GM04504 (cell line): ENCODE measurements at regions not wholly inside any gene's neighbourhood (a gene's known extent, or its start where the extent isn't known, plus 50 kb on each side); places are given as distances from the start of the nearest gene placed in this dataset.
"Not testable (repeated sequence)": the region's sequence is repeated elsewhere in the genome, so short reads cannot be mapped to it uniquely, and the experiment has no call there.

Source experiments
- DNase-seq: peaks from one replicate; pipeline ENCODE4 v3.0.0-alpha.2; 2012; ENCODE audit warnings: low read depth

DNA sequence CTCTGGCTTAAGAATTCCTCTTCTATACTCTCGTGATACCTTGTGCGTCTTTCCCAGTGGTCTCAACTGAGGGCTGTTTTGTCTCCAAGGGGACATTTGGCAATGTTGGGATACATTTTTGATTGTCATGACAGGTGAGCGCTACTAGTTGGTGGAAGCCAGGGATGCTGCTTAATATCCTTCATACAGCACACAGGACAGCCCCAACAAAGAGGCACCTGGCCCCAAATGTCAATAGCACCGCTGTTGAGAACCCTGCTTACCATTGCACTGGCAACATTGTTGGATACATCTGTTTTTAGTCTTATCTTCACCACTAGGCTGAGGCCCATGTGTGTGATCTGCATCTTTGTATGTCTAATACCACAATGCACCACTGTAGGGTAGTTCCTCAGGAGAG, 114.1 kb downstream of the C9orf152 start:
- no peak for DNase-seq

GRCh38 chr9:110095161-110095595, 112.8 kb downstream of the C9orf152 start:
- no peak for DNase-seq

DNA sequence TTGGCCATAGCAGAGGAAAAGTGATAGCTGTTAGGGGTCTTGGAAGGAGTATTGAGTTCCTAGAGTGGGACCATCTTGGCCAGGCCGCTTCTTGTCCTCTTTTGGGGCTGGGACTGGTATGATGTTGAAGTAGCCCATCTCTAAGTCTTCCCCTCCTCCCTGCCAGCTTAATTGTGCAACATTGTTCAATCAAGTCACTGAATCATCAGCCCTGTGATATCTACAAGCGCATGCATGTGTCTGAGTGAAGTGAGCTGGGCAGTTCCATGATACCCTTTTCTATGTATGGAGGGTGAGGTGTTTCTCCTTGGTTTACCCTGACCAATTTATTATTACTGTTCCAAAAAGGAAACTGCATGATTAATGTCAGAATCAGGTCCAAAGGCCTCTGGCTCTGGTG, 112.2 kb downstream of the C9orf152 start:
- DNase-seq, result no peak

DNA sequence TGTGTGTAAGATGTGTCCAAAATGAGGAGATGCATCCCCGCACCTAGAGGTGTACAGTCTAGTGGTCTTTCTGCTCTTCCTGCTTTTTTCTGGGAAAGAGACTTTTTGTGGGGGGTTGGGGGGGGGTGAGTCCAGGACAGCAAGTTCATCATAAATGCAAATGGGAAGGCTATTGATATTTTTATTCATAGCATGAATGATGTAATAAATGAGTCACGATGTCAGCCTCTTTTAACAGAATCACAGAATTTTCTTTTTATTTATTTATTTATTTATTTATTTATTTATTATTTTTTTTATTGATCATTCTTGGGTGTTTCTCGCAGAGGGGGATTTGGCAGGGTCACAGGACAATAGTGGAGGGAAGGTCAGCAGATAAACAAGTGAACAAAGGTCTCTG, 111.3 kb downstream of the C9orf152 start:
- DNase-seq, result not testable (repeated sequence)

DNA sequence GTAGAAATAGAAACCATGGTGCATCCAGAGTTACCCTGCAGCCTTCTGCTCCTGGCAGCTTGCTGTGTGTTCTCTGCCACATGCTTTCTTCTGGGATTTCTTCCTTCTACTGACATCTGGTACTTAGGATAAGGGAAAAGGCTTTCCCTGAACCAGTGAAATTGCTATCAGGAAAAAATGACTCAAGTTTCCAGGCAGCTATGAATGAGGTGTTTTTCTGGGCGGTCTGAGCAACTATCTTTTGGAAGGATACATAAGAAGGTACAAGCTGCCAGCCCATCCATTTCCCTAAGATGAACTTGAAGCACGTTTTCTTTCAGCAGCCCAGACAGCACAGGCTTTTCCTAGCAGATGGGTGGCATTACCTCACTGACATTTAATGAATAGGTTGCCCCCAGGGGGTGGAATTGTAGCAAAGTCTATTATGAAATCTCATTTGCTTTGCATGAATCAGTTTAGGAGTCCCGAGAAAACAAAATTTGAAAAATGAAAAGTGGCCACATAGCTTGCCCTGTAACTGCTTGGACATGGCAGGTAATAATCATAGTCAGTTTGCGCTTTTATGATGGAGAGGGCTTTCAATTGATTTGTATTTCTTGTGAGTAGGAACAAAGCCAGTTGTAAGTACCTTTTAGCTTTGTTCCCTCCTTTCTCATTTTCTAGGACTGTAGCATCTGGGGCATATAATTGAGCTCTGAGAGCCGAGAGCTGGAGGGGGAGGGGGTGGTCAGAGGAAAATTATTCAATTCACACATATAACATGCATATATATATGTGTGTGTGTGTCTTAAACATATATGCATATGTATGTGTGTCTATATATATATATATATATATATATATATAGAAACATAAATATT, 108.5 kb downstream of the C9orf152 start:
- DNase-seq, result peak; percentile 72

DNA sequence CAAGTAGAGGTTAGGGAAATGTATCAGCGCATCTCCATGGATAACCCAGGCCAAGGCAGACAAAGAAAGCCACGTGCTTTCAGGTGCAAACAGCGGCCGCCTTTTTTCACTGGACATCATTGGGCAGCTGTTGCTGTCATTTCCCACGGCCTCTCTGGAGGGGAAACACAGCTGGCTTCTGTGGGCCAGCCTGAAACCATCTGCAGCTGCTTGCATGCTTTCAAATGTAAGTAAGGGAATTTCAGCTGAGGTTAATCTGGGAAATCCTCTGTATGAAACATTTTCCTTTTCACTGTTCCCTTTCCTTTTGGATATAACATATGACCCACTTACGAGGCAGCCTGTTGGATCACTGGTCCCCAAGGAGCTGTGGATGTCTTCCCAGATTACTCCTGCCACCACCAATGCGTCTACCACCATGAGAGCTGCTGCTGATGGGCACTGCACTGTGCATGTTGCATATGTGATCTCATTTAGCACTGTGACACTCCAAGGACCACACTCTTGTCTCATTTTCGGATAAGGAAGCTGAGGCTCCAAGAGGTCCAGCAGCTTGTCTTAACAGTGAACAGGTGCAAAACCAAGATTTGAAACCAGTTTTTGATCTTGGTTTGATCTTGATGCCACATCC, 106.3 kb downstream of the C9orf152 start:
- no peak for DNase-seq

GRCh38 chr9:110103257-110103656, 104.7 kb downstream of the C9orf152 start:
- DNase-seq, result no peak

- no peak for DNase-seq
Measured at GRCh38 chr9:110104261-110104809, 103.6 kb downstream of the C9orf152 start.

DNA sequence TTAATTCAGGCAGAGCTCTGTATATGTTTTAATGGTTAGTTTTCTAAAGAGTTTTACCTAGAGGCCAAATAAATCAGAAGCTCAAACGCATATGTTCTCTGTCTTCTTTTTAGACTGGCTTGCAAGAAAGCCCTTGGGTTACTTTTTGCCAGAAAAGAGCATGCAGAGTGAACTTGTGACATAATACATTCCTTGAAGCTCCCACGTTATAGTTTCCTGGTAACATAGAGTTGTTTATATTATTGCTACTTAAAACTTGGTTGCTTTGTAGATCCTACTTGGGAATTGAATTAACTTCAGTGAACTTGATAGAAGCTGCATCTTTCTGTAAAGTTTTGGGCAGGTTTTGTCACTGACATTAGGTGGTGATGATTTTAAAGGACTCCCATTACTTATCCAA, 102.9 kb downstream of the C9orf152 start:
- no peak for DNase-seq

DNA sequence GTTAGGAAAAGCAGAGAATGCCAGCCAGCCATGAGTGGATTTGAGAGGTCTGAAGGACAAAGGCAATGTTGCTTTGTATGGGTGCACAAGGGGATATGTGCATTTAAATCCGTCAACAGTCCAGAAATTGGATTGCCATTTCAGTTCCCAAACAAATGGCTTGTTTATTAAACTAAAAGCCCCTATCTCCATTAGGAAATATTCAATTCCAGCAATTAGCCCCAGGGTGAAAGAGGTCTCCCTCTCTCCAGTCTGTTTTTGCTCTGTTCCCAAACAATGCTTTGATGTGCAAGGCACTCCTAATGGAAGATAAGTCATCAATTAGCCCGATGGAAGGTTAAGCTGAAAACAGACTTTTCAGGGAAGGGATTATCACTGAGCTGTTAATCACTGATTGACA, 101.3 kb downstream of the C9orf152 start:
- no peak for DNase-seq

DNA sequence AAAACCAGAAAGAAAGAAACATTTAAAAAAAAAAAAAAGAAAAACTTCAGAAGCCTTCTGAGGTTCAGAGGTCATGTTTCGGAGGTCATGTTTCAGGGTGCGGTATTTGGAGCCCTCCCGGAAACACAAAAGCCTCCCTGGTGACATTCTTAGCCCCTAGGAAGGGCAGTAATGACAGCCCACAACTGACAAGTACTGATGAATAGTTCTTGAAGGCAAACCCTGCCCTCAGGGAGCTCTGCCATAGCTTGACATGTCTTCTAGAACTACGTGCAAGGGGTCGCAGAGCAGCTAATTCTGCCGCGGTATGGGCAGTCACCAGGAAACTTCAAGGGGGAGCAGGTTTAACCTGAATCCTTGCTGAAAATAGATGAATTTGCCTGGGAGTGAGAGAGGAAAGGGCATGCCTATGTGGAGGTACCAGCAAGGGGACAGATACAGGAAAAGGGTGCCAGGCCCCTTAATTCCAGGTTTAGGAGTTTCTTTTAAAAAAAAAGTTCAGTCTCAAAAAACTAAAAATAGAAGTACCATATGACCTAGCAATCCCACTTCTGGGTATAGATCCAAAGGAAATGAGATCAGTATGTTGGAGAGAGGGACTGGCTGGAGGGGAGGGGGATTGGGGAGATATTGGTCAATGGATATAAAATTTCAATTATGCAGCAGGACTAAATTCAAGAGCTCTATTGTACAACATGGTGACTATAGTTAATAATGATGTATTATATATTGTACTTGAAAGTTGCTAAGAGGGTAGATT, 98.4 kb downstream of the C9orf152 start:
- DNase-seq, result no peak

GRCh38 chr9:110110154-110110553, 97.8 kb downstream of the C9orf152 start:
- DNase-seq, result no peak

GRCh38 chr9:110111868-110112267, 96.1 kb downstream of the C9orf152 start:
- DNase-seq, result no peak

GRCh38 chr9:110112792-110113191, 95.2 kb downstream of the C9orf152 start:
- DNase-seq, result no peak

DNA sequence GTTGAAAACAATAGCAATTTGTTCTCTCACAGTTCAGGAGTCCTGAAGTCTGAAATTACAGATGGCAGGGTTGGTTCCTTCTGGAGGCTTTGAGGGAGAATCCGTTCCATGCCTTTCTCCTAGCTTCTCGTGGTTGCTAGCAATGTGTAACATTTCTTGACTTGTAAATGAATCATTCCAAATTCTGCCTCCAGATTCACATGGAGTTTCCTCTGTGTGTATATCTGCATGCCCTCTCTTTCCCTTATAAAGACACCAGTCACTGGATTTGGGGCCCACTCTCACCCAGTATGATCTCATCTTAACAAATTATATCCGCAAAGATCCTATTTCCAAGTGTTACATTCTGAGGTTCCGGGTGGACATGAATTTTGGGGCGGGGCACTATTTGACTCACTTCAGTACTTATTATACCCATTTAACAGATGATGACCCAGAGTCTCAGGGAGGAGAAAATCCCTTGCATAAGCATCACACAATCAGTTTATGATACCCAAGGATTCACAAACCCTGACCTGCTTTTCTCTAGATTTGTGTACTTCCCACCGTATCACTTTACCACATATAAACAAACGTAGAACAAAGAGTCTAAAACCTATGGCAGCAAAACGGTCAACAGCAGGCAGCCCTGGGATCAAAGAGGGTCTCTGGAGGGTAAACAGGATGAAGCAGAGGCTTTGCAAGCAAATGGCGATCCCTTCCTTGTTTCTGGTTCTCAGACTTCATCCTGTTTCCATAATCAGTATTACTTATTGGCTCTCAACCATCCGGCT, 93.7 kb downstream of the C9orf152 start:
- no peak for DNase-seq

DNA sequence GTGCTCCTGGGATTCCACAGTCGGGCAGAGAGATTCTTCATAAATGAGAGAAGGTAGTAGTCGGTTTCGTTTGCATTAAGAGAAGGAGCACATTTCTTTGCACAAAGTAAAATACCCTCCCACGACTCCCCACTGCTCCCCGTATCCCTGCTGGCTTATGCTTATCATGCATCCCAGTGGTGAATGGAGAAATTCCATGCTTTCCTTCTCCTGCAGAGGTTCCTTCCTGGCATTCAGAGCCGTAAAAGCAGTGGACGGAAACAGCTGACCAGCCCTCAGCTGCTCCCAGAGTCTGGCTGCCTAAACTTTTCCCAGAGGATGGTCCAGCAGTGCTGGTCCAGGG, 93.1 kb downstream of the C9orf152 start:
- DNase-seq, result no peak

DNA sequence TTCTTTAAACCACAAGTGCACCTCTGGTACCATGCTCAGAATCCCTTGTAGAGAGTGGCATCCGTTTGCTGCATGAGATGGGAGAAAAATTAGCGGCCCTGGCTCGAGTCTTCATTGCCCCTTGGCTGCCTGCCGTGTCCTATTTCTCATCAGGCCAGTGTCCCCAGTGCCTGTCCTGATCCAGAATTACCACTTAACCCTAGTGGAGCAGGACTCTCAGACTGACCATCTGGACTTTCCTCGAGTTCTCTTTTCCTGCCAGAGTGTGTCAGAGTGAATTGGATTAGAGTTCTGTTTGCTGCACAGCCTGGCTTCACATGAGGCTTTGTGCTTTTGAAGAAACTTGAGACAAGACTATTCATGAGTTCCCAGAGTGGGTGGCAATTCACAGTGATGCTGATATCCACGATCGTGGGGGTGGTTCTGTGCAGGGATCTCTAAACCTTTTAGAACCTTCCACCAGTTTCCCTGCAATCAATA, 92.6 kb downstream of the C9orf152 start:
- DNase-seq, result no peak

GRCh38 chr9:110115826-110116542, 92.0 kb downstream of the C9orf152 start:
- no peak for DNase-seq

GRCh38 chr9:110116543-110116885, 91.4 kb downstream of the C9orf152 start:
- peak; percentile 89 for DNase-seq

DNA sequence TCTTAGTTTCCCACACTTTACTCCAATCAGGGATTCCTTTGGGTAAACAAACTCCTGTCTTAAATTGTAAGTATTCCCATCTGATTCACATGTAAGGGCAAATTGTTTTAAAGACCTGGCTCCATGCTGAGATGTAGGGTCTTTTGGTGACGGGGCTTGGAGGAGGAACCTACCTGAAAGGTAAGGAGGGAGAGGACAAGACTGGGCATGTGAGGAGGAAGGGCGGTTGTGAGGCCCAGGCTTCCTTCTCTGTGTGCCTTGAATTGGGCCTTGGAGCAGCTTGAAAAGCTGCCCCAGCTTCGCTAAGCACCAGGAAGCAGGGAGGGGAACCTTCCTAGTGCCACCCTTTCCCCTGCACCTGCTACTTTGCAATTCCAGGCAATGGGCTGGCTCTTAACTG, 86.8 kb downstream of the C9orf152 start:
- no peak for DNase-seq
